ENCODE measurements at regions not wholly inside any gene's neighbourhood (a gene's known extent, or its start where the extent isn't known, plus 50 kb on each side); places are given as distances from the start of the nearest gene placed in this dataset.
A peak's percentile ranks its signal among the peaks of the same experiment; 100 is the strongest.
"Not testable (repeated sequence)": the region's sequence is repeated elsewhere in the genome, so short reads cannot be mapped to it uniquely, and the experiment has no call there.

DNA sequence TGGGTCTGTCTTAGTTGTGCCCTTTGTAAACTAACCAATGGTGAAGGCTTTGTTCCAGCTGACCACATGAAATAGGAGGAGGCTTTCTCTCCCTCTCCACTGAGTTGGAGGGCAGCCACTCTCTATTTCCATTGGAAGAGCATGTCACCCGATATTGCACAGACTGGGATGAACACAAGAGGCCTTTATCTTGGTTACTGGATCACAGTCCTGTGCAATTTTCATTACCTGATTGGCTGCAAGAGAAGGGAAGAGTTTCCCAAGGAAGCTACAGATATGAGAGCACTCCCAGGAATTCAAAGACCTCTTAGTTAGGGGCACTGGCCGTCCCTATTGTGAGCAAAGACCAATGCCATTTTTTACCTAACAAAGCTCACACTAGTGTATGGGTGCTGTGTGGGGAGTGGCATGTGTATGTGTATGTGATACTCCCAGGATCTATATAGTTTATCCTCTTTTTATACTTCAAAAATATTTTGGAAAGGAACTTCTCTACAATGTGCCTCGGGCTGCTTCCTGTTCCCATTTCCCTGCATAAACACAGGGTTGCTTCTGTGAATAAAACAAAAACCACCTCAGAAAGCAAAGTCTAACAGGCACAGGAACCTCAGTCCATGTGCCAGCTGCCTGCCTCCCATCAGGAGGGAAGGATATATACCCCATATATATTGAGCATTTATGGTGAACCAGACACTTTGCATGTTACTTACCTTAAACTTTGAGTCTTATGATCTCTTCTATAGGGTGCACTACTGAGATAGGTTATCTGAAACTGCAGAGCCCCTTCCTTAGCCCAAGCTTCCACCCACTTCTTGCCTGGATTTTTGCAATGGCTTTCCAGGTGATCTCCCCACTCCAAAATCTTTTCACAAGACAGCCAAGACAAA is 126.5 kb downstream of the RASSF10 start:
- DNase-seq (ENCODE audit: low spot score) = peak; percentile 36

GRCh38 chr11:13136272-13136596 is 127.1 kb downstream of the RASSF10 start:
- DNase-seq (ENCODE audit: low spot score) = no peak

GRCh38 chr11:13137844-13138301 is 128.8 kb downstream of the RASSF10 start:
- no peak for DNase-seq (ENCODE audit: low spot score)

GRCh38 chr11:13139085-13139484 is 130.0 kb downstream of the RASSF10 start:
- not testable (repeated sequence) for DNase-seq (ENCODE audit: low spot score)

DNA sequence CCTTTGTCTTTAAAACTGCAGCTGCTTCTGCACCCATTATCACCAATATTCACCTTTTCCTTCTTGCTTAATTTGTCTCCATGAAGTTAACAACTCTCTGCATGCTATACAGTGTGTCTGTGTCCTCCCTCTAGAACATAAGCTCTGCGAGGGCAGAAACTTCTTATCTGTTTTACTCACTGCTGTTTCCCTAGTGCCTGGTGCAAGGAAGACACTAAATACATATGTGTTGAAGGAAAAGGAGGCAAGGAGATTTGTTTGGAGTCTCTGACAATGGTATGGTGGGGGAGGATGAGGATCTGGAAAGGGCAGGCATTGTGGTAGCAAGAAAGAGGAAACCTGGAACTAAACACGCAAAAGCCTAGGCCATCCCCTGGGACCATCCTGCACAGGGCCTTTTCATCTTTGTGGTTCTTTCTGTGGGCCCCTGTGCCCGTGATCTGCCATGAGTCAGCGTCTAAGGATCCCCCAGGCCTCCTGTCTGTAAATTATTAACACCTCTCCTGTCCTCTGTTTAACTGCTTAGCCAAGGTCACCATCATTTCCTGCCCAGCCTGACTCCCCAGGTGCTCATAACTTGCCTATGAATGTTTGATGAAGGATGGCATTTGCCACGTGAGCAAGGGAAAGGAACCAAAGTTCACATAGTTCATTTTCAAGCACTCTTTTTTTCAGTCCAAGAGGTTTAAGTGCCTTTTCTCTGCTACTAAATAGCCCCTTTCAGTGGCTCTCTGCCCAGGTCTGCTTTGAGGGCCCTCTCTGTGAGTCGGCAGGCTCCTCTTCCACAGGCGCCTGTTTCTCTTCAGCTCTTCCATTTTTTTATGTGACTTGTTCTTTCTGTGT is 131.1 kb downstream of the RASSF10 start:
- no peak for DNase-seq (ENCODE audit: low spot score)

DNA sequence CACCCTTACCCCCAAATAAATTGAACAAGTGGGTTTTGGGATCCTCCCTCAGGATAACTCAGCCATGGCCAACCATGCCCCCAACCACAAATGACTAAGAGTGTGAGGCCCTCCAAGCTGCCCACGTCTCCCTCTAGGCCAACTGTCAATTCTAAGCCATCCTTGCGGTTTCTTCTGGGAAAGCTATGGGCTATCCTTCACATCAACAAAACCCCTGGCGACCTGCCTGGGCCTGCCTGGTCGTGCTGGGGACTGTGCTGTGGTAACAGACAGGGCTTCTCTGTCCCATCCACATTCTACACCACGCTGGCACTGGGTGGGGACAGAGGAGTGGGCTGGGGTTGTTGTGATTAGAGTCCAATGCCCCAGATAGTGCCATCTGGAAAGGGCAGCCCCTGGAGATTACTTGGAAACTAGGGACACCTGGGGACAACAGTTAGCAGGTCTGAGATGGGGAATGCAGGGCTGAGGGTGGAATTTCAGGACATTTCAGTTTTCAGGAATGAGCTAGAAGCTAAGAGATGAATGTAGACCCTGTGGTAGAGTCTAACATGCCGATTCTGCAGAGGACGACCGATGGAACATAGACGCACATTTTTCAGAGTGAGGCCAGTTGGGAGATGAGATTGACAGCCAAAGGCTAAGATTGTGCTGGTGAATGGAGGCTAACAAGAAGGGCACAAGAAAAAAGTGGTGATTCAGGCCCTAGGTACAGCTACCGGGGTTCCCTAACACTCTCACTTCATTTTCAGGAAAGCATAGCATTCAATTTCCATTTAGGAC is 131.9 kb downstream of the RASSF10 start:
- no peak for DNase-seq (ENCODE audit: low spot score)

DNA sequence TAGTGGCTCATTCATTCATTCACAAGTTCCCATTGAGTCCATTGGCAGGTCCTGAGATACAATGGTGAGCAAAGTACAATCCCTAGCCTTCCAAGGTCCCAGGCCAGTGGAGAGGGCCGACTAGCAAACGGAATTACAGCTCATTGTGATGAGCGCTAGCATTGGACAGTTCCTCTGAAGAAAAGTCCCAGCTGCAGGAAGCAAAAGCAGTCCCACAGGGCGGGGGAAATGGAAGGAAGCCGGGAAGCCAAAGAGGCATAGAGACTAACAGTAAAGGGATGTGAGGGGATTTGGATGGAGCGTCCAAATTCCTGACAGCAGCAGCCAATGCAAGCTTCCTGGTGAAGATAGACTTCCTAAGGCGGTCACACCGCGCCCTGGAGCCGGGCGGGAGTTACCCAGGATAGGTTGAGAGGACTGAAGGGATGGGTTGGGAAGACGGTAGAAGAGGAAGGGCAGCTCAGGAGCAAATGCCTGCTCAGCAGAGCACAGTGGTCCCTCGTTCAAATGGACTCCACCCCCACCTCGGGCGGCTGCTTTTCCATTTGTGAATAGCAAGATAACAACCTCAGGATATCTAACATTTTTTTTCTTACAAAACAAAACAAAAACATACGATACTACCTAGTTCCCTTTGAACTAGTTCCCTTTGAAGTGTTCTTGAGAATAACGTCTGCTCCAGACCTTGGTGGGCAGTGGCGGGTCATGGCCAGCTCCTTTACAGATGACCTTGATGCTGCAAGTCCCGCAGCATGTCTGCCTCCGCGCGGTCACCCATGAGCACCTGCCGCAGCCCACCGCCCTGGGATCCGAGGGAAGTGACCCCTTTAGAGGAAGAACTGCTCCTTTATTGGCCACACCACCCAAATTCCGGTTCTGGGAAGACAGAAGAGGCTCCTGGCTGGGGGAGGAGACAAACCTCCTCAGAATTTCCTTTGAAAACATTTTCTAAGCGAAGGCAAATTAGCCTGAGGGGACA is 132.9 kb downstream of the RASSF10 start:
- DNase-seq (ENCODE audit: low spot score) = no peak

DNA sequence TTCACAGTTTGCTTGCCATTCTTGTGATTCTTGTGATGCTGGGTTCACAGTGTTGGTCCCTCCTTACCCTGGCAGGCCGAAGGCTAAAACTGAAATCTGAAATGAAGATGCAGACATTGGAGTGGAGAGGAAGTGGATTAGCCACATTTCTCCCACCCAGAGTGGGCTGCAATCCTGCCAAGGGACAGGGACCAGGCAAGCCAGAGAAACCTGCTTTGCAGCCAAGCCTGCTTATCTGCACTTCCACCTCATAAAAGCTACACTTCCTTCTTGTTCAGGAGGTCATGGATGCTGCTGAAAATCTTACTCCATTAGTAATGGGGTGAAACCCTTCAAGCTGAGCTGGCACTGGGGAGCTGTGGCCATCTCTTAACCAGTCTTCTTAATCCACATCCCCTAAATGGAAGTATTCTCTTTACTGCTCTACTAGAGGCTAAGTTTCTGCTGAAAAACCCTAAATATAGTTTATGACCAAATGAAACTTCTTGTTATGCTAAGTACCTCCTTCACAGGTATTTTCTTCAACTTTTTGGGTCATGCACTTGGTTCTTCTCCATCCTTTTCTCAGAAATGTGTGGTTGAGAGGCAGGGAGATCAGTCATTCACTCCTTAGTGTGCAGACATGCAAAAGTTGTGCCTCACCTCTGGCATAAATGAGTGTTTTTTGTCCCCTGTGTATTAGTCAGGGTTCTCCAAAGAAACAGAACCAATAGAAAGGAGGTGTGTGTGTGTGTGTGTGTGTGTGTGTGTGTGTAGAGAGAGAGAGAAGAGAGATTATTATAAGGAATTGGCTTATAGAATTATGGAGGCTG is 133.9 kb upstream of the BMAL1 start:
- DNase-seq (ENCODE audit: low spot score) = no peak

DNA sequence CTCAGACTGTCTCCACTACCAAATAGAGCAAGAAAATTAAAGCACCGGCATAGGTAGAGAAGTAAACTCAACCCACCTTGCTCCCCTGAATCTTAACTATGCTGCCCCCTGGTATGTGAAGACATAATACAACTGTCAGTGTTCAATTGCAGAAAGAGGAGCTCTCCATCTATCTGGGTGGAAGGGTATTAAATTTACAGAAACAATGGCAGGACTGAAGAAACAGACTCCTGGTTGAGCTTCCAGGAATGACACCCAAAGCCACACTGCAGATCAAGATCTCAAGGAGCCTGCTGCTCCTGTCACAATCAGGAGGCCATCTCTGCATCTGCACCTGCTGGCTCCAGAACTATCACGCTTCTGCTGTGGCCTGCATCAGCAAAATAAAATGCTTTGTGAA is 132.1 kb upstream of the BMAL1 start:
- DNase-seq (ENCODE audit: low spot score) = no peak

DNA sequence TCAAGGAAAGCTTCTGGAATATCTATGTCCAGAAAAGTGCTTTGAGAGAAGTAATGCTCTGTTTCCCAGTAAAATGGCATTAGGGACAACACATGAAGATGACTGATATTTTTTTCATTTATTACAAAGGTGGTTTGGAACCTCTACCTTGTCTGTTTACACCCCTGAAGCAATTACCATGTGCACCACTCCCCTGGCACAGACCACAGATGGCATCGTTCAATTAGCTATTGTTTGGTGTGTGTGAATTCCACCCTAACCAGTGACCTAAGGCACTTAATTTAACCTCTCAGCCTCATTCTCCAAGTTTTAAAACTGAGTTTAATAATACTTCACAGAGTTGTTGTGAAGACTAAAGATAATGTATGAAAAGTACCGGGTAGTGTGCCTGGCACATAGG is 127.6 kb upstream of the BMAL1 start:
- no peak for DNase-seq (ENCODE audit: low spot score)

DNA sequence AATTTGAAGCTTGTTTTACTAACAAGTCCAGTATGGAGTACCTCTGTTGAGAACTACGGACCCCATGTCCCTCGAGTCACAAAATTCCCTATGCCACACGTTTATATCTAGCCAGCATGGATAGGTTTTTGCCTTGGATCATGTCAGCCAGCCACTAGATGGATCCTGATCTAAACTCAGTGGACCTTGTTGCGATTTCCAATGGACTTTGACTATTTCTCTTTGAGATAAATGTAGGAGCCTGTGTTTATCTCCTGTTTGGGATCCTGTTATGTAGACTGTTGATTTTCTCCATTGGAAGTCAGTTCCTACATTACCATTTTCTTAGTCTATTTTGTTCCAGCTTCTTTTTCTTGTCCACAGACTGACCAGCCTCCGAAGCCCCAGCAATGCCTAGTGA is 127.1 kb upstream of the BMAL1 start:
- DNase-seq (ENCODE audit: low spot score) = no peak

DNA sequence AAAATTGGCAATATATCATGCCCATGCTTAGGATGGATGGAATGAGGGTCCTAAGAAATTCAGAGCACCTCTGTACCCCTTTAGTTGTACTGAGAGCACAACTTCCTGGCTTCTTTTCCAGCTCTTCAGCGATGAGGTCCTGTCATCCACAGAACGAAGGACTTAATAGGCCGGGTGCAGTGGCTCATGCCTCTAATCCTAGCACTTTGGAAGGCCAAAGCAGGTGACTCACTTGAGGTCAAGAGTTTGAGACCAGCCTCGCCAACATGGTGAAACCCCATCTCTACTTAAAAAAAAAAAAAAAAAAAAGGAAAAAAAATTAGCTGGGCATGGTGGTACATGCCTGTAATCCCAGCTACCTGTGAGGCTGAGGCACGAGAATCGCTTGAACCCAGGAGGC is 125.3 kb upstream of the BMAL1 start:
- DNase-seq (ENCODE audit: low spot score) = no peak

DNA sequence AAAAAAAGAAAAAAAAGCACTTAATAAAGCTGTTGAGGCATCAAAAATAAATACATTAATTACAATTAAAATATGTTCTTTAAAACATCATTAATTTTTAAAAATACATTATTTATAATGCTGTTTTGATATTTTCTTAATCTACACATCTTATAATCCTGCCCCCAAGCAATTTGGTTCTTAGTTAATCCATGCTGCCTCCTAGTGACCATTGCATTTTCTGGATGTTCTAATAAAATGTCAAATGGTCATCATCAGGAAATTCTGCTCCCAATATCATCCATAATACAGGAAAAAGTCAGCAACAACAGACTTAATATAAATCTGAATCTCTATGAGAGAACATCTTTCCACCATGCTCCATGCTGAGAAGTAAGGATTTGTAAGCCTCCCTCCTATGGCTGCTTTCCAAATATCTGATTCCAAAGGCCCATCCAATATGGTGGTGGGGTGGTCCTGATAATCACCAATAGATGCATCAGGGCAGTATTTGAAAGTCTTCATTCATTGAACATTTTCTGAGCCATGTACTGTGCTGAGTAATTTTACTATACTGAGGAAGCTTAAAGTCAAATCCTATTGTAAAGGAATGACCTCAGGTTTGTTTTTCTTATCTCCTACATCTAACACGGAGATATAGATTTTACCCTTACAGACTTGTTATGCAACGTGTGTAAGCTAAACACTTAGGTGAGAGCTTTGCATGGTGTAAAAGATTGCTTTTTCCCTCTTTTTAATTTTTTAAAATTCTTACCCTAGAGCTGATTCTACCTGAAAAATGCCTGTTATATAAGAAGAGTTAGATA is 124.7 kb upstream of the BMAL1 start:
- DNase-seq (ENCODE audit: low spot score) = no peak

DNA sequence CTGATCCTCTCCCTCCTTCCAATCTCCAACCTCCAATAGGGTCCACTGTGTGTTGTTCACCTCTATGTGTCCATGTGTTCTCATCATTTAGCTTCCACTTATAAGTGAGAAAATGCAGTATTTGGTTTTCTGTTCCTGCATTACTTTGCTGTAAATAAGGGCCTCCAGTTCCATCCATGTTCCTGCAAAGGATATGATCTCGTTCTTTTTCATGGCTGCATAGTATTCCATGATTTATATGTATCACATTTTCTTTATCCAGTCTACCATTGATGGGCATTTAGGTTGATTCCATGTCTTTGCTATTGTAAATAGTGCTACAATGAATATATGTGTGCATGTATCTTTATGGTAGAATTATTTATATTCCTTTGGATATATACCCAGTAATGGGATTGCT is 123.2 kb upstream of the BMAL1 start:
- DNase-seq (ENCODE audit: low spot score) = not testable (repeated sequence)

- DNase-seq (ENCODE audit: low spot score) = no peak
These were observed 117.2 kb upstream of the BMAL1 start for GRCh38 chr11:13160346-13160745.

DNA sequence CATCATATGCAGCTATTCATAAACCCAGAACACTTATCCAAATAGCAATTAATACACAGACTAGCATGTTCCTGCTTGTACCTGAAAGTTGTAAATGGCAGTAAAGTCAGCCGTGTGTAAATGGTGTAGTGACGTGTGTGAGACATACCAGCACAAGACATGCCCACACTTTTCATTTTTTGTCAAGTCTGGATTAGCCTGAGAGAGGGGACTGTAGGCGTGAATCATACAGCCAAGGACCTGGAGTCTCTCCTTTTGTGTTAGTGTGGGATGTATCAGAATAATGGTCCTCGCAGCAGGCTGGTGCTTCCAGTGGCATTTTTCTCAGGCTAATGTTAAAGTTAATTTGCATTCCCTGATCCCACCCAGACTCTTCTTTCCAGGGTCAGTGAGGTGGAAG is 116.8 kb upstream of the BMAL1 start:
- DNase-seq (ENCODE audit: low spot score) = no peak

- DNase-seq (ENCODE audit: low spot score) = no peak
These were observed 114.4 kb upstream of the BMAL1 start for GRCh38 chr11:13163158-13163557.

- DNase-seq (ENCODE audit: low spot score) = no peak
These were observed 111.6 kb upstream of the BMAL1 start for GRCh38 chr11:13166036-13166435.

- no peak for DNase-seq (ENCODE audit: low spot score)
These were observed 109.3 kb upstream of the BMAL1 start for GRCh38 chr11:13168271-13168670.

Measured in iPS-NIHi11 (cell line).